OCI-LY1 (cell line): ENCODE measurements at regions not wholly inside any gene's neighbourhood (a gene's known extent, or its start where the extent isn't known, plus 50 kb on each side); places are given as distances from the start of the nearest gene placed in this dataset.

ENCODE experiments used
- CTCF ChIP-seq: fragments of 200-600 bp; sonication (generic), shearing (Covaris generic); IDR thresholded peaks from 2 replicates; pipeline ENCODE4 v1.5.1; 2017; ENCODE audit warnings: mild to moderate bottlenecking, antibody characterized with exemption, low read length, moderate library complexity, mixed read lengths
- EZH2 ChIP-seq: fragments of 200-600 bp; sonication (generic), shearing (Covaris generic); IDR thresholded peaks from 2 replicates; pipeline ENCODE4 v1.8.0; 2017; ENCODE audit warnings: borderline replicate concordance, mixed run types, mild to moderate bottlenecking, antibody characterized with exemption, low read length, moderate library complexity, mixed read lengths

- TF ChIP-seq EZH2 (no peak), CTCF (no peak)
Measured at GRCh38 chr12:90238663-90239271, 530.1 kb upstream of the ATP2B1 start.
